IMR-90 (cell line): ENCODE measurements at regions not wholly inside any gene's neighbourhood (a gene's known extent, or its start where the extent isn't known, plus 50 kb on each side); places are given as distances from the start of the nearest gene placed in this dataset.

Experiments
- ATAC-seq: fragments of 200-7000 bp; cut with Tn5 transposase; 2 replicates; pipeline ENCODE4 v1.9.1; 2020; ENCODE audit warnings: low read depth, mild to moderate bottlenecking, moderate library complexity
- BruUV-seq: library from RNA; stranded (reverse); fragments of 400-500 nt; replicated peaks from 2 replicates; lab custom pipeline; 2021; lab: Mats Ljungman, UMichigan
- CTCF ChIA-PET: fragments of 300-600 bp; formaldehyde crosslinking; extraction: SDS; loops from one replicate; lab custom pipeline; 2021; ENCODE audit warnings: antibody characterized with exemption; lab: Yijun Ruan, JAX
- POLR2A ChIA-PET: fragments of 300-600 bp; sonication (Branson Sonifier 250); formaldehyde crosslinking; loops from one replicate; lab custom pipeline; 2022; ENCODE audit warnings: antibody characterized with exemption; ENCODE audit not compliant: unreplicated experiment; lab: Charles Lee
- DNase-seq: peaks from one replicate; pipeline ENCODE4 v3.0.0; 2013
- H2AFZ ChIP-seq: replicated peaks from 2 replicates; pipeline ENCODE3; 2013; ENCODE audit warnings: low read length, mild to moderate bottlenecking; ENCODE audit not compliant: poor library complexity
- H2AK5ac ChIP-seq: 2 replicates; pipeline ENCODE4 v1.6.1; 2013; ENCODE audit warnings: low read depth, low read length, inconsistent platforms
- H2AK9ac ChIP-seq: replicated peaks from 2 replicates; pipeline ENCODE3; 2013; ENCODE audit warnings: mild to moderate bottlenecking, low read depth, low read length, moderate library complexity; ENCODE audit not compliant: poor library complexity
- H2BK120ac ChIP-seq: 2 replicates; pipeline ENCODE4 v1.6.1; 2013; ENCODE audit warnings: low read depth, low read length, inconsistent platforms
- H2BK15ac ChIP-seq: 3 replicates; pipeline ENCODE4 v1.6.1; 2013; ENCODE audit warnings: low read depth, low read length, inconsistent platforms
- H2BK20ac ChIP-seq: 2 replicates; pipeline ENCODE4 v1.6.1; 2013; ENCODE audit warnings: low read depth, mild to moderate bottlenecking, inconsistent platforms, low read length, moderate library complexity
- H2BK5ac ChIP-seq: 2 replicates; pipeline ENCODE4 v1.6.1; 2013; ENCODE audit warnings: mild to moderate bottlenecking, low read depth, low read length, inconsistent platforms; ENCODE audit not compliant: poor library complexity, severe bottlenecking
- H3K14ac ChIP-seq: replicated peaks from 2 replicates; pipeline ENCODE4 v1.6.1; 2013; ENCODE audit warnings: low read depth, low read length, inconsistent platforms
- H3K18ac ChIP-seq: 2 replicates; pipeline ENCODE4 v1.6.1; 2013; ENCODE audit warnings: low read depth, low read length, control low read depth
- H3K23ac ChIP-seq: 2 replicates; pipeline ENCODE4 v1.6.1; 2013; ENCODE audit warnings: low read depth, low read length, inconsistent platforms
- H3K27ac ChIP-seq: 2 replicates; pipeline ENCODE4 v1.5.1; 2013; ENCODE audit warnings: mild to moderate bottlenecking, control low read depth, low read length; ENCODE audit not compliant: insufficient read depth
- H3K27me3 ChIP-seq: 2 replicates; pipeline ENCODE4 v1.6.1; 2013; ENCODE audit warnings: low read length; ENCODE audit not compliant: control insufficient read depth, insufficient read depth
- H3K36me3 ChIP-seq: 2 replicates; pipeline ENCODE4 v1.6.1; 2013; ENCODE audit warnings: low read length, mixed read lengths; ENCODE audit not compliant: control insufficient read depth, insufficient read depth
- H3K4ac ChIP-seq: 2 replicates; pipeline ENCODE4 v1.6.1; 2013; ENCODE audit warnings: low read depth, low read length, inconsistent platforms
- H3K4me1 ChIP-seq: 2 replicates; pipeline ENCODE4 v1.6.1; 2013; ENCODE audit warnings: low read length, mixed read lengths; ENCODE audit not compliant: control insufficient read depth, insufficient read depth
- H3K4me2 ChIP-seq: 2 replicates; pipeline ENCODE4 v1.6.1; 2013; ENCODE audit warnings: low read depth, mild to moderate bottlenecking, control low read depth, low read length, moderate library complexity
- H3K4me3 ChIP-seq: 2 replicates; pipeline ENCODE4 v1.5.1; 2013; ENCODE audit warnings: low read depth, mild to moderate bottlenecking, control low read depth, low read length, moderate library complexity; ENCODE audit not compliant: insufficient read depth
- H3K56ac ChIP-seq: 2 replicates; pipeline ENCODE4 v1.6.1; 2013; ENCODE audit warnings: low read length, inconsistent platforms; ENCODE audit not compliant: insufficient read depth; ENCODE audit errors: extremely low read depth
- H3K79me1 ChIP-seq, 2 experiments: 2 replicates each; pipeline ENCODE4 v1.6.1; 2013; ENCODE audit warnings: low read length in 2 of 2, inconsistent platforms in 1 of 2, low read depth in 1 of 2
- H3K9ac ChIP-seq: 2 replicates; pipeline ENCODE4 v1.6.1; 2013; ENCODE audit warnings: low read depth, low read length, control low read depth
- H3K9me1 ChIP-seq: 2 replicates; pipeline ENCODE4 v1.6.1; 2013; ENCODE audit warnings: low read length, inconsistent platforms; ENCODE audit not compliant: insufficient read depth
- H3K9me3 ChIP-seq: 2 replicates; pipeline ENCODE4 v1.6.1; 2013; ENCODE audit warnings: low read length; ENCODE audit not compliant: control insufficient read depth, insufficient read depth
- H4K20me1 ChIP-seq: 2 replicates; pipeline ENCODE4 v1.6.1; 2013; ENCODE audit warnings: low read length, inconsistent platforms; ENCODE audit not compliant: insufficient read depth
- H4K5ac ChIP-seq: 2 replicates; pipeline ENCODE4 v1.6.1; 2013; ENCODE audit warnings: mild to moderate bottlenecking, low read depth, low read length, control low read depth
- H4K8ac ChIP-seq, 2 experiments: 2 replicates each; pipeline ENCODE4 v1.6.1; 2013; ENCODE audit warnings: low read depth in 2 of 2, low read length in 2 of 2, control low read depth in 1 of 2, inconsistent platforms in 1 of 2
- H4K91ac ChIP-seq: 2 replicates; pipeline ENCODE4 v1.6.1; 2013; ENCODE audit warnings: low read depth, low read length, inconsistent platforms; ENCODE audit not compliant: insufficient read depth
- CEBPB ChIP-seq: IDR thresholded peaks from 2 replicates; pipeline ENCODE4 v1.6.1; 2012; ENCODE audit warnings: low read depth, low read length, improper control_type of control experiment
- MAFK ChIP-seq: IDR thresholded peaks from 2 replicates; pipeline ENCODE4 v1.6.1; 2012; ENCODE audit warnings: low read depth, low read length, improper control_type of control experiment
- WGBS, 2 experiments: methylation state at CpG; one replicate each; pipeline versions ENCODE4 v1.1.5 to v1.1.7; 2013; ENCODE audit warnings: missing lambda C conversion rate in 2 of 2; ENCODE audit not compliant: insufficient read length in 1 of 2; ENCODE audit errors: extremely low coverage in 2 of 2; 5-methylcytosine and 5-hydroxymethylcytosine counted together
- dilution Hi-C: fragments of 300-500 bp; cut with HindIII; formaldehyde crosslinking; loops from one replicate; pipeline ENCODE4 v1.14.3; 2018; ENCODE audit warnings: low sequenced_read_pairs; ENCODE audit not compliant: unreplicated experiment
- in situ Hi-C: fragments of 300-500 bp; cut with MboI; formaldehyde crosslinking; loops from 3 replicates; pipeline ENCODE4 v1.14.3; 2019; ENCODE audit warnings: low sequenced_read_pairs, inconsistent platforms, mixed read lengths
- intact Hi-C: fragments of 100-400 bp; cut with micrococcal nuclease; formaldehyde crosslinking; loops from 2 replicates; pipeline ENCODE4 v1.10.0; 2022

DNA sequence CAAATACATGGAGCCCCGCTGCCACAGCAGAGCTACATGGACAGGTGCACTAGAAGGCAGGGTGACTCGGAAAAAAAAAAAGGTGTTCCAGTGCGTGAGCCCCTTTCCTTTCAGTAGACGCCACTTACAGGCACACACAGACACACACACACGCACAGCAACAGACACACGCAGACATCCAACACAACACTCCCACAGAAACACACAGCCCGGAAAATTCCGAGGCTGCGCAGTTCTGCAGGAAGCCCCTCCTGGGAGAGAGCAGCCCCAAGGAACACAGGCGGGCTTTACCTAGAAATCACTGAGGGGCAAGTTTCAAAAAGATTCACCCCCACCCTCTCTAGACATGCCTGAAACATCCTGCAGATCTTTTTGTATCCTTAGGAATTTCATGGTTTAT lies 136.0 kb upstream of the WSB1 start:
- intact Hi-C loops (no loop called here), in situ Hi-C loops (no loop called here), dilution Hi-C loops (no loop called here)
- H3K9ac ChIP-seq: no peak overlapping the region
- WGBS, 2 experiments: 67% methylated on average over 3 of the region's 10 CpGs; no CpG with 5 or more reads in 1 of the 2 experiments
- H3K4ac ChIP-seq: no peak overlapping the region
- H2AFZ ChIP-seq: no peak overlapping the region
- no peaks in the 10 kb centered on the region for H3K9me1 ChIP-seq
- H2BK20ac ChIP-seq: no peak overlapping the region
- no peak overlapping the region for H4K91ac ChIP-seq
- H3K14ac ChIP-seq: no peak overlapping the region
- H3K4me2 ChIP-seq: no peak overlapping the region
- H2BK5ac ChIP-seq: no peak overlapping the region
- no peak for DNase-seq
- no peak overlapping the region for H3K4me3 ChIP-seq
- H3K56ac ChIP-seq: no peak overlapping the region
- no peak overlapping the region for H2AK9ac ChIP-seq
- H3K36me3 ChIP-seq: no peaks in the 10 kb centered on the region
- TF ChIP-seq CEBPB (no peak), MAFK (no peak)
- H3K27ac ChIP-seq: no peak overlapping the region
- H3K79me1 ChIP-seq: no peaks in the 10 kb centered on the region
- no peaks in the 10 kb centered on the region for H4K20me1 ChIP-seq
- no peaks in the 10 kb centered on the region for H3K9me3 ChIP-seq
- no peaks in the 10 kb centered on the region for H3K4me1 ChIP-seq
- no peak overlapping the region for H2AK5ac ChIP-seq
- POLR2A ChIA-PET: no interaction called here
- no peak overlapping the region for H3K18ac ChIP-seq
- no peak overlapping the region for H4K5ac ChIP-seq
- ATAC-seq: no peak
- no peak overlapping the region for H3K23ac ChIP-seq
- no peaks in the 10 kb centered on the region for H3K27me3 ChIP-seq
- CTCF ChIA-PET: no interaction called here
- no peak overlapping the region for H4K8ac ChIP-seq
- H2BK15ac ChIP-seq: no peak overlapping the region
- H2BK120ac ChIP-seq: no peak overlapping the region
- BruUV-seq: no TSS peak
